ENCODE measurements at regions not wholly inside any gene's neighbourhood (a gene's known extent, or its start where the extent isn't known, plus 50 kb on each side); places are given as distances from the start of the nearest gene placed in this dataset.

DNA sequence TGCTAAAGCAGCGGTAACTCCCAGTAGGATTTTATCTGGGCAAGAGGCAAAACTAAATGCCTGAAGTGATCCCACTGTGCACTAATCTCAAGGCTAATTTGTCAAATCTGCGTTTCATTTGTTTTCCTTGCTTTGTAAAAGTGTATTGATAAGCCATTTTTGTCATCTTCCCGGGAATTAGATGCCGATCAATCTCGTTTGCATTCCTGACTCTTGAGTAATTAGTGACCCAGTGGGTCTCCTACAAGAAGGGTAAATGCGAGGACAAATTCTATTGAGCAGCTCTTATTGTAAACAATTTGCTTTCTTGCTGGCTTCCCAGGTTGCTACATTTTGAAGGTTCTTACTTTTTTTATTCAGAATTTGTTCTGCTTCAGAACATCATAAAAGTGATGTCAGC lies 129.7 kb downstream of the EFNB2 start:
- no peak for FAIRE-seq
- H3K36me3 ChIP-seq (ENCODE audit: control insufficient read depth in 2 of 4, insufficient read depth in 4 of 4, low read length in 3 of 4) = no peaks in the 10 kb centered on the region; a peak in 2 of 8 replicates
- H2BK20ac ChIP-seq (ENCODE audit: low read length) = no peak overlapping the region
- H4K91ac ChIP-seq (replicated peaks; ENCODE audit: insufficient read length, low read length) = no peak overlapping the region
- no peak overlapping the region for H2AFZ ChIP-seq (ENCODE audit: low read length)
- TF ChIP-seq ASH2L (IDR thresholded peaks at IDR 0.05; ENCODE audit: low read length) (no peak), KDM1A (IDR thresholded peaks at IDR 0.05; ENCODE audit: borderline replicate concordance, low read length) (no peak), BCL11A (IDR thresholded peaks at IDR 0.05; ENCODE audit: low read depth in 2 of 2, low read length in 2 of 2) (no peak), TCF12 (IDR thresholded peaks at IDR 0.05; ENCODE audit: low read depth, low read length) (no peak), MAX (IDR thresholded peaks at IDR 0.05) (no peak), EP300 (IDR thresholded peaks at IDR 0.05; ENCODE audit: borderline replicate concordance in 1 of 2, low read depth in 2 of 2, low read length in 2 of 2) (no peak), PHF8 (conservative IDR thresholded peaks at IDR 0.05; ENCODE audit: low read depth, low read length) (no peak), SIRT6 (IDR thresholded peaks at IDR 0.05; ENCODE audit: low read length) (no peak), SIN3A (conservative IDR thresholded peaks at IDR 0.05 in 1 of 2, IDR thresholded peaks at IDR 0.05 in 1 of 2; ENCODE audit: low read depth in 1 of 2, low read length in 2 of 2) (no peak), BRCA1 (IDR thresholded peaks at IDR 0.05; ENCODE audit: low read depth, low read length) (no peak), RXRA (IDR thresholded peaks at IDR 0.05; ENCODE audit: insufficient read depth, low read depth, low read length) (no peak), SUZ12 (IDR thresholded peaks at IDR 0.05; ENCODE audit: low read length) (no peak), SIX5 (IDR thresholded peaks at IDR 0.05; ENCODE audit: low read depth, low read length) (no peak), SP4 (IDR thresholded peaks at IDR 0.05; ENCODE audit: low read length) (no peak)
- H2AK5ac ChIP-seq (ENCODE audit: low read depth, low read length) = no peak overlapping the region
- DNase-seq (ENCODE audit: low read depth in 1 of 2, low spot score in 2 of 2) = no peak
- no peak overlapping the region for H2BK120ac ChIP-seq (replicated peaks; ENCODE audit: low read depth, low read length)
- no peak overlapping the region for H3K4me2 ChIP-seq (ENCODE audit: insufficient read depth in 1 of 2, low read depth in 2 of 2, low read length in 2 of 2)
- H3K14ac ChIP-seq (ENCODE audit: insufficient read length) = no peak overlapping the region
- H3K18ac ChIP-seq (ENCODE audit: extremely low read depth, low read length) = no peak overlapping the region
- H4K20me1 ChIP-seq (replicated peaks in 1 of 2; ENCODE audit: control insufficient read depth in 1 of 2, insufficient read depth in 2 of 2, low read length in 2 of 2) = no peaks in the 10 kb centered on the region
- no peak overlapping the region for H2BK5ac ChIP-seq (ENCODE audit: low read depth, low read length)
- H4K5ac ChIP-seq (ENCODE audit: insufficient read length, low read depth, low read length) = no peak overlapping the region
- no peaks in the 10 kb centered on the region for H3K9me3 ChIP-seq (ENCODE audit: insufficient read depth in 2 of 2, low read depth in 1 of 2, low read length in 1 of 2)
- ChIA-PET CTCF (ENCODE audit: partially characterized antibody) (interaction anchor here (0.9 kb wide), 1 partner anchor 30 kb away, joined by 4 read pairs; no protein-coding TSS in a partner anchor), POLR2A (ENCODE audit: partially characterized antibody) (no interaction called here)
- H4K8ac ChIP-seq (ENCODE audit: extremely low read depth, insufficient read depth, low read length) = no peak overlapping the region
- H3K27ac ChIP-seq (ENCODE audit: low read depth, low read length) = no peak overlapping the region
- no peaks in the 10 kb centered on the region for H3K79me2 ChIP-seq (ENCODE audit: control insufficient read depth in 1 of 2, insufficient read depth in 2 of 2, low read length in 2 of 2)
- H3K4me3 ChIP-seq (ENCODE audit: extremely low read depth in 1 of 4, insufficient read depth in 2 of 4, low read depth in 3 of 4, low read length in 4 of 4) = no peak overlapping the region
- H3K79me1 ChIP-seq (ENCODE audit: low read depth, low read length) = no peaks in the 10 kb centered on the region
- H2BK15ac ChIP-seq (ENCODE audit: low read length) = no peak overlapping the region
- no peak overlapping the region for H3K23ac ChIP-seq (ENCODE audit: insufficient read length)
- H3K4me1 ChIP-seq (replicated peaks in 1 of 4; ENCODE audit: control insufficient read depth in 3 of 4, insufficient read depth in 4 of 4, low read length in 3 of 4) = peaks cover 0 to 8% (median 1%) of the 10 kb centered on the region in 4 experiments; a peak in 4 of 7 replicates
- H3K23me2 ChIP-seq (ENCODE audit: low read depth, low read length) = no peaks in the 10 kb centered on the region
- 62% methylated on average over 6 of the region's 6 CpGs; no CpG with 5 or more reads in 1 of the 2 experiments for WGBS, 2 experiments (ENCODE audit: extremely low coverage in 1 of 2, insufficient coverage in 1 of 2, insufficient read length in 1 of 2, insufficient replicate concordance in 2 of 2, low coverage in 1 of 2, low lambda C conversion rate in 2 of 2, missing lambda C conversion rate in 1 of 2)
- no peak overlapping the region for H3K56ac ChIP-seq (replicated peaks; ENCODE audit: insufficient read length, low read depth, low read length)
- H3K27me3 ChIP-seq (replicated peaks in 1 of 4; ENCODE audit: control insufficient read depth in 3 of 4, extremely low read depth in 1 of 4, insufficient read depth in 3 of 4, low read length in 3 of 4) = no peaks in the 10 kb centered on the region
- no peak overlapping the region for H3K4ac ChIP-seq (replicated peaks; ENCODE audit: insufficient read length, low read depth, low read length)
- H2BK12ac ChIP-seq (ENCODE audit: low read depth, low read length) = no peak overlapping the region
- H3K9ac ChIP-seq (replicated peaks in 1 of 4; ENCODE audit: extremely low read depth in 1 of 4, low read depth in 3 of 4, low read length in 3 of 4) = no peak overlapping the region
